Osteoblast (primary cell): ENCODE measurements at regions not wholly inside any gene's neighbourhood (a gene's known extent, or its start where the extent isn't known, plus 50 kb on each side); places are given as distances from the start of the nearest gene placed in this dataset.

Experiments
- DNase-seq: peaks from one replicate; pipeline ENCODE4 v3.0.0; 2011; ENCODE audit warnings: low spot score, mixed read lengths; ENCODE audit not compliant: insufficient read length; ENCODE audit errors: missing footprints
- H2AFZ ChIP-seq: 2 replicates; pipeline ENCODE4 v1.6.0; 2011; ENCODE audit warnings: mild to moderate bottlenecking, low read length
- H3K27ac ChIP-seq: 2 replicates; pipeline ENCODE4 v1.5.1; 2011; ENCODE audit warnings: mild to moderate bottlenecking, low read depth, low read length, moderate library complexity
- H3K27me3 ChIP-seq: 2 replicates; pipeline ENCODE4 v1.6.0; 2012; ENCODE audit warnings: mild to moderate bottlenecking, control low read depth, inconsistent platforms, low read length, moderate library complexity; ENCODE audit not compliant: insufficient read depth
- H3K36me3 ChIP-seq: 2 replicates; pipeline ENCODE4 v1.5.1; 2011; ENCODE audit warnings: mild to moderate bottlenecking, low read length, control low read depth, moderate library complexity; ENCODE audit not compliant: insufficient read depth
- H3K4me1 ChIP-seq: 2 replicates; pipeline ENCODE4 v1.5.1; 2011; ENCODE audit warnings: mild to moderate bottlenecking, low read length, control low read depth, moderate library complexity; ENCODE audit not compliant: insufficient read depth
- H3K4me2 ChIP-seq: 2 replicates; pipeline ENCODE4 v1.6.0; 2011; ENCODE audit warnings: mild to moderate bottlenecking, low read length; ENCODE audit not compliant: insufficient read depth
- H3K4me3 ChIP-seq: fragments of 200-600 bp; sonication (generic); 3 replicates; pipeline ENCODE4 v1.5.1; 2012; ENCODE audit warnings: mild to moderate bottlenecking, low read length, inconsistent platforms; ENCODE audit not compliant: insufficient read depth
- H3K79me2 ChIP-seq: 2 replicates; pipeline ENCODE4 v1.6.0; 2012; ENCODE audit warnings: mild to moderate bottlenecking, low read length, control low read depth, inconsistent platforms; ENCODE audit not compliant: insufficient read depth
- H3K9me3 ChIP-seq: 2 replicates; pipeline ENCODE4 v1.5.1; 2011; ENCODE audit warnings: low read depth, low read length, control low read depth
- H4K20me1 ChIP-seq: 2 replicates; pipeline ENCODE4 v1.6.0; 2012; ENCODE audit warnings: mild to moderate bottlenecking, low read length, control low read depth; ENCODE audit not compliant: insufficient read depth
- TF ChIP-seq, protein P1 (sequence below): IDR thresholded peaks from 2 replicates; pipeline ENCODE4 v1.5.1; 2011; ENCODE audit warnings: mild to moderate bottlenecking, low read depth, low read length, moderate library complexity; ENCODE audit errors: extremely low read depth

GRCh38 chr3:146865175-146865755 is 260.1 kb upstream of the PLSCR5 start:
- H4K20me1 ChIP-seq: no peaks in the 10 kb centered on the region

GRCh38 chr3:146861262-146861661 is 256.1 kb upstream of the PLSCR5 start:
- Histone ChIP-seq H3K79me2 (no peaks in the 10 kb centered on the region), H3K36me3 (no peaks in the 10 kb centered on the region), H3K27ac (no peak overlapping the region), H3K27me3 (no peaks in the 10 kb centered on the region), H3K4me1 (no peaks in the 10 kb centered on the region), H3K4me3 (no peak overlapping the region), H4K20me1 (no peaks in the 10 kb centered on the region), H3K4me2 (no peak overlapping the region), H2AFZ (no peak overlapping the region), H3K9me3 (no peaks in the 10 kb centered on the region)
- TF ChIP-seq, protein P1, sequence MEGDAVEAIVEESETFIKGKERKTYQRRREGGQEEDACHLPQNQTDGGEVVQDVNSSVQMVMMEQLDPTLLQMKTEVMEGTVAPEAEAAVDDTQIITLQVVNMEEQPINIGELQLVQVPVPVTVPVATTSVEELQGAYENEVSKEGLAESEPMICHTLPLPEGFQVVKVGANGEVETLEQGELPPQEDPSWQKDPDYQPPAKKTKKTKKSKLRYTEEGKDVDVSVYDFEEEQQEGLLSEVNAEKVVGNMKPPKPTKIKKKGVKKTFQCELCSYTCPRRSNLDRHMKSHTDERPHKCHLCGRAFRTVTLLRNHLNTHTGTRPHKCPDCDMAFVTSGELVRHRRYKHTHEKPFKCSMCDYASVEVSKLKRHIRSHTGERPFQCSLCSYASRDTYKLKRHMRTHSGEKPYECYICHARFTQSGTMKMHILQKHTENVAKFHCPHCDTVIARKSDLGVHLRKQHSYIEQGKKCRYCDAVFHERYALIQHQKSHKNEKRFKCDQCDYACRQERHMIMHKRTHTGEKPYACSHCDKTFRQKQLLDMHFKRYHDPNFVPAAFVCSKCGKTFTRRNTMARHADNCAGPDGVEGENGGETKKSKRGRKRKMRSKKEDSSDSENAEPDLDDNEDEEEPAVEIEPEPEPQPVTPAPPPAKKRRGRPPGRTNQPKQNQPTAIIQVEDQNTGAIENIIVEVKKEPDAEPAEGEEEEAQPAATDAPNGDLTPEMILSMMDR: no peak
- no peak for DNase-seq

More at GRCh38 chr3:146865175-146865755, 260.1 kb upstream of the PLSCR5 start:
- DNase-seq: no peak
- Histone ChIP-seq H3K79me2 (no peaks in the 10 kb centered on the region), H3K36me3 (no peaks in the 10 kb centered on the region), H3K9me3 (no peaks in the 10 kb centered on the region), H3K4me3 (no peak overlapping the region), H3K4me1 (no peaks in the 10 kb centered on the region), H3K4me2 (no peak overlapping the region), H2AFZ (no peak overlapping the region), H3K27me3 (no peaks in the 10 kb centered on the region), H3K27ac (no peak overlapping the region)
- TF ChIP-seq, protein P1: no peak

DNA sequence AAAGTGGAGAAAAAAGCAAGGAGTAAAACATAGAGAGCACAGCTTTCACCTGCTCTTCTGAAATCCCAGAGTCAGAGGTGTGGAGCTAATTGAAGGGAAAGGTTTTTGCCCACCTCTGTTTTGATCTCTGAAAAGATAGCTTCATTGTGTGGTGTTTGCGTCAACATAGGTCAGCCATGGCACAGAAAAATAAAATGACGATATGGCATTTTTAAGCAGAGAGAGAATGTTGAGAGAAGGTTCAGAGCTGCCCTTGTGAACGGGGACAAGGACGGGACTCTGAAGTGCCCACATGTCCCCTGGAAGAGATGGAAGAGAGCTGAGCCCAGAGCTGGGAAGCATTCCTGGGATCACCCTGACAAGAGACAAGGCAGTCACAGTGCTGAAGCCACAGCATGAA is 249.4 kb upstream of the PLSCR5 start:
- Histone ChIP-seq H3K4me3 (no peak overlapping the region), H4K20me1 (no peaks in the 10 kb centered on the region), H3K36me3 (no peaks in the 10 kb centered on the region), H3K4me2 (no peak overlapping the region), H2AFZ (no peak overlapping the region), H3K27me3 (no peaks in the 10 kb centered on the region), H3K9me3 (no peaks in the 10 kb centered on the region), H3K4me1 (no peaks in the 10 kb centered on the region), H3K27ac (no peak overlapping the region), H3K79me2 (no peaks in the 10 kb centered on the region)
- no peak for DNase-seq
- TF ChIP-seq, protein P1: no peak

- no peaks in the 10 kb centered on the region for H3K9me3 ChIP-seq
- DNase-seq: peak; percentile 22
- TF ChIP-seq, protein P1: no peak
Observed at GRCh38 chr3:146851665-146852064, 246.5 kb upstream of the PLSCR5 start.

More at GRCh38 chr3:146851665-146852064, 246.5 kb upstream of the PLSCR5 start:
- no peaks in the 10 kb centered on the region for H3K27me3 ChIP-seq
- H4K20me1 ChIP-seq: no peaks in the 10 kb centered on the region
- no peaks in the 10 kb centered on the region for H3K79me2 ChIP-seq
- H3K27ac ChIP-seq: no peak overlapping the region
- H3K4me3 ChIP-seq: no peak overlapping the region
- no peaks in the 10 kb centered on the region for H3K36me3 ChIP-seq
- H3K4me1 ChIP-seq: no peaks in the 10 kb centered on the region
- no peak overlapping the region for H3K4me2 ChIP-seq
- H2AFZ ChIP-seq: no peak overlapping the region
